ENCODE measurements at regions not wholly inside any gene's neighbourhood (a gene's known extent, or its start where the extent isn't known, plus 50 kb on each side); places are given as distances from the start of the nearest gene placed in this dataset.
"Not testable (repeated sequence)": the region's sequence is repeated elsewhere in the genome, so short reads cannot be mapped to it uniquely, and the experiment has no call there.

- no peaks in the 10 kb centered on the region for H3K27me3 ChIP-seq
- 76% methylated on average over 8 of the region's 8 CpGs for WGBS (ENCODE audit: low lambda C conversion rate, missing lambda C conversion rate)
- H3K4me1 ChIP-seq (ENCODE audit: insufficient read depth): no peaks in the 10 kb centered on the region
- no peak for DNase-seq (ENCODE audit: low spot score)
- no peak overlapping the region for H3K27ac ChIP-seq
- no peaks in the 10 kb centered on the region for H3K36me3 ChIP-seq (replicated peaks; ENCODE audit: insufficient read depth, low read depth)
- H2AFZ ChIP-seq: no peak overlapping the region
- H3K9me2 ChIP-seq (replicated peaks; ENCODE audit: insufficient read depth): no peaks in the 10 kb centered on the region
- H3K4me2 ChIP-seq: no peak overlapping the region
- no peak for TF ChIP-seq EZH2phosphoT487 (IDR thresholded peaks at IDR 0.05; ENCODE audit: low read depth, severe bottlenecking, unreplicated experiment)
- TF ChIP-seq EZH2 (IDR thresholded peaks at IDR 0.05; ENCODE audit: borderline replicate concordance): no peak
- no peak for TF ChIP-seq CTCF (IDR thresholded peaks at IDR 0.05; ENCODE audit: poor library complexity)
- H3K4me3 ChIP-seq: no peak overlapping the region
- no peaks in the 10 kb centered on the region for H4K20me1 ChIP-seq (ENCODE audit: insufficient read depth, poor library complexity, severe bottlenecking)
- H3K9me3 ChIP-seq (ENCODE audit: low read depth): no peaks in the 10 kb centered on the region
- no peaks in the 10 kb centered on the region for H3K79me2 ChIP-seq
Observed at GRCh38 chr7:65489260-65489767, 115.7 kb downstream of the ZNF92 start.

- not testable (repeated sequence) for DNase-seq (ENCODE audit: low spot score); H2AFZ ChIP-seq; H3K9me2 ChIP-seq (replicated peaks; ENCODE audit: insufficient read depth); H3K9me3 ChIP-seq (ENCODE audit: low read depth); H3K27me3 ChIP-seq; H4K20me1 ChIP-seq (ENCODE audit: insufficient read depth, poor library complexity, severe bottlenecking); H3K4me2 ChIP-seq; H3K79me2 ChIP-seq; H3K27ac ChIP-seq; H3K4me3 ChIP-seq; H3K4me1 ChIP-seq (ENCODE audit: insufficient read depth); H3K36me3 ChIP-seq (replicated peaks; ENCODE audit: insufficient read depth, low read depth)
- WGBS (ENCODE audit: low lambda C conversion rate, missing lambda C conversion rate): 61% methylated on average over 2 of the region's 2 CpGs
Observed at GRCh38 chr7:65496697-65497096, 123.0 kb downstream of the ZNF92 start.

GRCh38 chr7:65503434-65504152 lies 129.9 kb downstream of the ZNF92 start:
- TF ChIP-seq CTCF (IDR thresholded peaks at IDR 0.05; ENCODE audit: poor library complexity): no peak
- TF ChIP-seq EZH2phosphoT487 (IDR thresholded peaks at IDR 0.05; ENCODE audit: low read depth, severe bottlenecking, unreplicated experiment): no peak
- TF ChIP-seq EZH2 (IDR thresholded peaks at IDR 0.05; ENCODE audit: borderline replicate concordance): no peak
- peaks cover 6% of the 10 kb centered on the region for H3K9me3 ChIP-seq (ENCODE audit: low read depth)
- no peak for DNase-seq (ENCODE audit: low spot score)
- no peaks in the 10 kb centered on the region for H3K4me1 ChIP-seq (ENCODE audit: insufficient read depth)
- no peaks in the 10 kb centered on the region for H3K27me3 ChIP-seq
- H3K4me2 ChIP-seq: no peak overlapping the region
- no peaks in the 10 kb centered on the region for H3K36me3 ChIP-seq (replicated peaks; ENCODE audit: insufficient read depth, low read depth)
- no peak overlapping the region for H2AFZ ChIP-seq
- no peaks in the 10 kb centered on the region for H4K20me1 ChIP-seq (ENCODE audit: insufficient read depth, poor library complexity, severe bottlenecking)
- H3K27ac ChIP-seq: no peak overlapping the region
- H3K9me2 ChIP-seq (replicated peaks; ENCODE audit: insufficient read depth): no peaks in the 10 kb centered on the region
- no peaks in the 10 kb centered on the region for H3K79me2 ChIP-seq
- H3K4me3 ChIP-seq: no peak overlapping the region

- not testable (repeated sequence) for H3K4me2 ChIP-seq; H3K79me2 ChIP-seq; H2AFZ ChIP-seq; H3K9me3 ChIP-seq (ENCODE audit: low read depth); H4K20me1 ChIP-seq (ENCODE audit: insufficient read depth, poor library complexity, severe bottlenecking); H3K4me1 ChIP-seq (ENCODE audit: insufficient read depth); H3K27ac ChIP-seq; H3K27me3 ChIP-seq; H3K4me3 ChIP-seq; H3K9me2 ChIP-seq (replicated peaks; ENCODE audit: insufficient read depth); H3K36me3 ChIP-seq (replicated peaks; ENCODE audit: insufficient read depth, low read depth); DNase-seq (ENCODE audit: low spot score)
- 67% methylated on average over 1 of the region's 1 CpG for WGBS (ENCODE audit: low lambda C conversion rate, missing lambda C conversion rate)
Observed at GRCh38 chr7:65504504-65505319, 131.1 kb downstream of the ZNF92 start.

DNA sequence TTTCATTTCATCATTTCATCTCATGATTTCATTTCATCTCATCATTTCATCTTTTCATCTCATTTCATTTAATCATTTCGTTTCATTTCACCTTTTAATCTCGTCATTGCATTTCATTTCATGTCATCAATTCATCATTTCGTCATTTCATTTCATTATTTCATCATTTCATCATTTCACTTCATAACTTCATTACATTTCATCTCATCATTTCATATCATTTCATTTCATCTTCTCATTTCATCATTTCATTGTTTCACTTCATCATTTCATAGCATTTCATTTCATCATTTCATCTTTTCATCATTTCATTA lies 131.6 kb downstream of the ZNF92 start:
- DNase-seq (ENCODE audit: low spot score); H4K20me1 ChIP-seq (ENCODE audit: insufficient read depth, poor library complexity, severe bottlenecking); H3K79me2 ChIP-seq; H3K9me3 ChIP-seq (ENCODE audit: low read depth); H3K27ac ChIP-seq; H3K4me1 ChIP-seq (ENCODE audit: insufficient read depth); H3K36me3 ChIP-seq (replicated peaks; ENCODE audit: insufficient read depth, low read depth); H2AFZ ChIP-seq; H3K9me2 ChIP-seq (replicated peaks; ENCODE audit: insufficient read depth); H3K4me3 ChIP-seq; H3K4me2 ChIP-seq: not testable (repeated sequence)
- 66% methylated on average over 3 of the region's 3 CpGs for WGBS (ENCODE audit: low lambda C conversion rate, missing lambda C conversion rate)
- H3K27me3 ChIP-seq: peaks cover 12% of the 10 kb centered on the region
